ENCODE measurements at regions not wholly inside any gene's neighbourhood (a gene's known extent, or its start where the extent isn't known, plus 50 kb on each side); places are given as distances from the start of the nearest gene placed in this dataset.
"Not testable (repeated sequence)": the region's sequence is repeated elsewhere in the genome, so short reads cannot be mapped to it uniquely, and the experiment has no call there.

DNA sequence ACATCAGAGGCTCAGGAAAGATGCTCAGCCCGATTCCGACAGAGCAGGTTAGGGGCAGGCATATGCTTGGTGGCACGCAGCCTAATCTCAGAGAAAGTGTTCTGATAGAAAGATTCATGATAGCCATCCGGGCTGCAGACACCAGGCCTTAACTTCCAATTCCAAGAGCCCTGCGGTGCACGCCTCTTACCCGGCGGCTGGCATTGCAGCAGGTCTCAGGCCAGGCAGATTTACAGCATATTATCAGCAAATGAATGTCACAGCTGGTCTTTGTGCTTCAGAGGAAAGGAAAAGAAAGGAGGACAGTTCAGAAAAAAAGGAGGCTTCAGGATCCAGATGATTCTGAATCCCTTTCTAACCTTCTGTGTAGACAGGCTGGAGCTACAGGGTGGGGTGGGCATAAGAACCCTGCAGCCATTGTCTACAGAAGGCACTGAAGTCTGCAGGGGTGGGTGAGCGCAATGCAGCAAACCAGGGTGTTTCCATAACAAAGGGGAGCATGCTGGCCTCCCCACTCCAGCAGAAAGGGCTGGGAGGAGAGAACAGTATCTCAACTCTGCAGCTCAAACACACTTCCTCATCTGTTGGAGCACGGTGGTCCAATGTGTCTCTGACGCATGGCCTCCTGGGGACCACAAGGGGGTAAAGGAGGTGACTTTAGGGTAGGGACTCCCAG, 277.4 kb upstream of the XYLT1 start:
- Mint-ChIP-seq H3K27me3 (peaks cover 7% of the 10 kb centered on the region), H3K9me3 (peaks cover 5% of the 10 kb centered on the region), H3K27ac (no peak overlapping the region), H3K4me1 (ENCODE audit: low read depth) (no peaks in the 10 kb centered on the region), H3K36me3 (no peaks in the 10 kb centered on the region), H3K4me3 (no peak overlapping the region)
- DNase-seq: no peak
- ChIA-PET POLR2A (no interaction called here), CTCF (no interaction called here)
- intact Hi-C loops (cut with micrococcal nuclease): no loop called here

GRCh38 chr16:17747081-17747756, 276.5 kb upstream of the XYLT1 start:
- ChIA-PET CTCF (no interaction called here), POLR2A (no interaction called here)
- peaks cover 7% of the 10 kb centered on the region for H3K27me3 Mint-ChIP-seq
- no peaks in the 10 kb centered on the region for H3K36me3 Mint-ChIP-seq
- intact Hi-C loops (cut with micrococcal nuclease): no loop called here
- no peak overlapping the region for H3K27ac Mint-ChIP-seq
- no peak overlapping the region for H3K4me3 Mint-ChIP-seq
- H3K4me1 Mint-ChIP-seq (ENCODE audit: low read depth): no peaks in the 10 kb centered on the region
- no peak for DNase-seq
- H3K9me3 Mint-ChIP-seq: peaks cover 5% of the 10 kb centered on the region

GRCh38 chr16:17744921-17745572, 274.3 kb upstream of the XYLT1 start:
- ChIA-PET CTCF (no interaction called here), POLR2A (no interaction called here)
- peaks cover 4% of the 10 kb centered on the region for H3K27me3 Mint-ChIP-seq
- H3K36me3 Mint-ChIP-seq: no peaks in the 10 kb centered on the region
- H3K4me1 Mint-ChIP-seq (ENCODE audit: low read depth): no peaks in the 10 kb centered on the region
- peaks cover 5% of the 10 kb centered on the region for H3K9me3 Mint-ChIP-seq
- DNase-seq: no peak
- intact Hi-C loops (cut with micrococcal nuclease): no loop called here
- no peak overlapping the region for H3K4me3 Mint-ChIP-seq
- no peak overlapping the region for H3K27ac Mint-ChIP-seq

GRCh38 chr16:17743578-17743977, 272.8 kb upstream of the XYLT1 start:
- ChIA-PET POLR2A (no interaction called here), CTCF (no interaction called here)
- DNase-seq: no peak
- Mint-ChIP-seq H3K4me1 (ENCODE audit: low read depth) (no peaks in the 10 kb centered on the region), H3K4me3 (no peak overlapping the region), H3K9me3 (no peaks in the 10 kb centered on the region), H3K27me3 (no peaks in the 10 kb centered on the region), H3K27ac (no peak overlapping the region), H3K36me3 (no peaks in the 10 kb centered on the region)
- intact Hi-C loops (cut with micrococcal nuclease): no loop called here

GRCh38 chr16:17743158-17743557, 272.4 kb upstream of the XYLT1 start:
- H3K9me3 Mint-ChIP-seq: no peaks in the 10 kb centered on the region
- no peaks in the 10 kb centered on the region for H3K27me3 Mint-ChIP-seq
- H3K27ac Mint-ChIP-seq: no peak overlapping the region
- no peaks in the 10 kb centered on the region for H3K4me1 Mint-ChIP-seq (ENCODE audit: low read depth)
- intact Hi-C loops (cut with micrococcal nuclease): no loop called here
- no peak for DNase-seq
- POLR2A ChIA-PET: no interaction called here
- no peaks in the 10 kb centered on the region for H3K36me3 Mint-ChIP-seq
- CTCF ChIA-PET: no interaction called here
- H3K4me3 Mint-ChIP-seq: no peak overlapping the region

DNA sequence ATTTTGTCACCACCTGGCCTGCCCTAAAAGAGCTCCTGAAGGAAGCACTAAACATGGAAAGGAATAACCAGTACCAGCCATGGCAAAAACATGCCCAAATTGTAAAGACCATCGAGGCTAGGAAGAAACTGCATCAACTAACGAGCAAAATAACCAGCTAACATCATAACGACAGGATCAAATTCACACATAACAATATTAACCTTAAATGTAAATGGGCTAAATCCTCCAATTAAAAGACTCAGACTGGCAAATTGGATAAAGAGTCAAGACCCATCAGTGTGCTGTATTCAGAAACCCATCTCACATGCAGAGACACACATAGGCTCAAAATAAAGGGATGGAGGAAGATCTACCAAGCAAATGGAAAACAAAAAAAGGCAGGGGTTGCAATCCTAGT, 264.3 kb upstream of the XYLT1 start:
- CTCF ChIA-PET; H3K4me3 Mint-ChIP-seq; H3K36me3 Mint-ChIP-seq; POLR2A ChIA-PET; intact Hi-C loops (cut with micrococcal nuclease); H3K4me1 Mint-ChIP-seq (ENCODE audit: low read depth); H3K27ac Mint-ChIP-seq; H3K27me3 Mint-ChIP-seq; DNase-seq: not testable (repeated sequence)
- peaks cover 11% of the 10 kb centered on the region for H3K9me3 Mint-ChIP-seq

DNA sequence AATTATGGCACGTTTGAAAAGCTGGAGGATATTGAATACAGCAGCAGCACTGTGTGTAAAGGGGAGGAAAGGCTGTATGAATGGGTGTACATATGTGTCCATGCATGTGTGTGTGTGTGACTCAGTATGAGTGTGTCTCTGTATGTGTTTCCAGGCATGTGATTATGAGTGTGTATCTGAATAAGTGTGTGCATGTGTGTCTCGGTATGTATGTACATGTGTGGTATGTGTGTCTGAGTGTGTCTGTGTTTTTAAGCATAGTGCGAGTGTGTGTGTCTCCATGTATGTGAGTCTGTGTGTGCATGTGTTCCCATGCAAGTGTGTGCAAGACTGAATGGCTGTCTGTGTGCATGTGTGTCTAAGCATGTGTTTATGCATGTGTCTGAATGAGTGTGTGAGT, 259.1 kb upstream of the XYLT1 start:
- H3K9me3 Mint-ChIP-seq: peaks cover 6% of the 10 kb centered on the region
- intact Hi-C loops (cut with micrococcal nuclease): no loop called here
- POLR2A ChIA-PET: no interaction called here
- CTCF ChIA-PET: no interaction called here
- H3K27me3 Mint-ChIP-seq: peaks cover 13% of the 10 kb centered on the region
- H3K36me3 Mint-ChIP-seq: peaks cover 2% of the 10 kb centered on the region
- H3K4me1 Mint-ChIP-seq (ENCODE audit: low read depth): no peaks in the 10 kb centered on the region
- no peak for DNase-seq
- H3K4me3 Mint-ChIP-seq: no peak overlapping the region
- H3K27ac Mint-ChIP-seq: no peak overlapping the region

GRCh38 chr16:17728196-17728595, 257.4 kb upstream of the XYLT1 start:
- Mint-ChIP-seq H3K9me3 (peaks cover 6% of the 10 kb centered on the region), H3K36me3 (peaks cover 2% of the 10 kb centered on the region), H3K4me1 (ENCODE audit: low read depth) (no peaks in the 10 kb centered on the region), H3K27ac (no peak overlapping the region), H3K27me3 (peaks cover 13% of the 10 kb centered on the region), H3K4me3 (no peak overlapping the region)
- DNase-seq: no peak
- CTCF ChIA-PET: no interaction called here
- intact Hi-C loops (cut with micrococcal nuclease): no loop called here
- POLR2A ChIA-PET: no interaction called here

GRCh38 chr16:17724242-17724898, 253.6 kb upstream of the XYLT1 start:
- Mint-ChIP-seq H3K4me1 (ENCODE audit: low read depth) (no peaks in the 10 kb centered on the region), H3K36me3 (no peaks in the 10 kb centered on the region), H3K27me3 (peaks cover 14% of the 10 kb centered on the region), H3K27ac (no peak overlapping the region), H3K9me3 (no peaks in the 10 kb centered on the region), H3K4me3 (no peak overlapping the region)
- intact Hi-C loops (cut with micrococcal nuclease): no loop called here
- DNase-seq: no peak
- ChIA-PET CTCF (no interaction called here), POLR2A (no interaction called here)

DNA sequence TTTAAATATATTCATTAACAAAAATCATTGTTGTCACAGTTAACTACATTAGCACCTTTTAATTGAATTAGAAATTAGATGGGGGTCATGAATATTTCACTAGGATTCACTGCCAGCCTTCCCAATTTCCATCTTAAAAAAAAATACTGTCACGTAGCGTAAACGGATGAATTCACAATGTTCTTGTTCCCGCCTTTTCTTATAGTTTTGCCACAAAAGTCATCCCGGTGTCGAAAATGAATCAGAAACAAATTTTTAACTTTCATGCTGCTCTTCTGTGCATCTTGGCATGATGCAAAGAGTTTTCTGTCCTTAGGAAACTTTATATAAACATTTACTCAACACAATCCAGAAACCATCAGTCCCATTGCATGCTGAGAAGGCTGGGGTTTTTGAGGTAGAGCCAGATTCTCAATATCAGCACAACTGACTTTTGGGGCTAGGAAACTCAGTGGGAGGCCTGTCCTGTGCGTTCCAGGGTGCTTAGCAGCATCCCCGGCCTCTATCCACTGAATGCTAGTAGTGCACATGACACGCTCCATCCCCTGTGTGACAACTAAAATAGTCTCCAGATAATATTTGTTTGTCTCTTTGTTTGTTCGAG, 252.9 kb upstream of the XYLT1 start:
- DNase-seq: no peak
- intact Hi-C loops (cut with micrococcal nuclease): no loop called here
- Mint-ChIP-seq H3K27me3 (peaks cover 9% of the 10 kb centered on the region), H3K27ac (no peak overlapping the region), H3K4me1 (ENCODE audit: low read depth) (no peaks in the 10 kb centered on the region), H3K36me3 (no peaks in the 10 kb centered on the region), H3K9me3 (no peaks in the 10 kb centered on the region), H3K4me3 (no peak overlapping the region)
- ChIA-PET POLR2A (no interaction called here), CTCF (no interaction called here)

DNA sequence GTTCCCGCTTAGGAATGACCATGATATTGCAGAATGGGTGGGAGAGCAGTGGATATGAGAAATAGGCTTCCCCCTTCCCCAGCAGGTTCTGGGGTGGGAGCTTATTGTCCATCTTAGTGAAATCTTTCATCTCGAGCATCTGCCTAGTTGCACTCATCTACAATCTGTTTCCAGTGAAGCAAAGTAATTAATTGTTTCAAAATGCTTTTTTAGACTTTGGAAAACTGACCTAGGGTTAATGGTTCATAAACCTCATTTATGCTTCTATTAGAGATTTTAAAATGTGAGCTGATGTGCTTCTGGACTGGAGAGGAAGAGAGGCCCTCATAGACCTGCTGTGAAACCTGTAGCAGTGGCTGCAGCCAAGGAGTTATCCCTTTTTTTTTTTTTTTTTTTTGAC, 247.7 kb upstream of the XYLT1 start:
- Mint-ChIP-seq H3K9me3 (no peaks in the 10 kb centered on the region), H3K27ac (no peak overlapping the region), H3K36me3 (no peaks in the 10 kb centered on the region), H3K4me1 (ENCODE audit: low read depth) (no peaks in the 10 kb centered on the region), H3K27me3 (peaks cover 8% of the 10 kb centered on the region), H3K4me3 (no peak overlapping the region)
- intact Hi-C loops (cut with micrococcal nuclease): no loop called here
- POLR2A ChIA-PET: no interaction called here
- no peak for DNase-seq
- CTCF ChIA-PET: no interaction called here

DNA sequence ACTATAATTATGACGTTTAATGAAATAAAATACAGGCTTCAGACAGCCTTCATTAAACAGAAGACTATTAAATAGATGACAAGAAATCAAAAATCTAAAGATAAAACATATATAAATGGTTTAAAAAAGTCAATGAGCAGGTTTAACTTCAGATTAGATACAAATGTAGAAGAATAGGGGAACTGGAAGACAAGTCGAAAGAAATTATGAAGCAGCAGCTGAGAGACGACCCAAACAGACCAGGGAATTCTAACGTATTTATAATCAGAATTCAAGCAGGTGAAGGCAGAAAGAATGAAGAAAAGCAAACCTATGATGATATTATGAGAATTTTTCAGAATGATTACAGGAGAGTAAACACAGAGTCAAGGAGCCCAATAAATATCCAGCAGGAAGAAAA, 235.1 kb upstream of the XYLT1 start:
- Mint-ChIP-seq H3K27me3 (no peaks in the 10 kb centered on the region), H3K4me1 (ENCODE audit: low read depth) (no peaks in the 10 kb centered on the region), H3K4me3 (no peak overlapping the region), H3K27ac (no peak overlapping the region), H3K9me3 (peaks cover 2% of the 10 kb centered on the region), H3K36me3 (no peaks in the 10 kb centered on the region)
- intact Hi-C loops (cut with micrococcal nuclease): no loop called here
- CTCF ChIA-PET: no interaction called here
- POLR2A ChIA-PET: no interaction called here
- DNase-seq: no peak
